Effector memory CD8-positive, alpha-beta T cell (primary cell): ENCODE measurements at regions not wholly inside any gene's neighbourhood (a gene's known extent, or its start where the extent isn't known, plus 50 kb on each side); places are given as distances from the start of the nearest gene placed in this dataset.

Experiments
- ATAC-seq: fragments of 150-1000 bp; cut with Tn5 transposase; replicated peaks from 2 replicates; pipeline ENCODE4 v1.10.0; 2021; ENCODE audit warnings: mild to moderate bottlenecking, moderate library complexity
- DNase-seq, 3 experiments: peaks; one replicate each; pipeline ENCODE4 v3.0.0; 2021
- H3K27ac Mint-ChIP-seq, 2 donors: one replicate each; pipeline ENCODE4 v1.8.0; 2022; ENCODE audit warnings: mild to moderate bottlenecking in 2 of 2, mixed read lengths in 2 of 2, moderate library complexity in 2 of 2
- H3K27me3 Mint-ChIP-seq, 2 donors: one replicate each; pipeline ENCODE4 v1.8.0; 2022; ENCODE audit warnings: mixed read lengths in 2 of 2
- H3K36me3 Mint-ChIP-seq: one replicate; pipeline ENCODE4 v1.8.0; 2022; ENCODE audit warnings: mild to moderate bottlenecking, moderate library complexity, mixed read lengths; ENCODE audit not compliant: insufficient read depth
- H3K4me1 Mint-ChIP-seq, 2 donors: one replicate each; pipeline ENCODE4 v1.8.0; 2022; ENCODE audit warnings: low read depth in 2 of 2, mixed read lengths in 2 of 2
- H3K4me3 Mint-ChIP-seq, 2 donors: one replicate each; pipeline ENCODE4 v1.8.0; 2022; ENCODE audit warnings: mild to moderate bottlenecking in 2 of 2, mixed read lengths in 2 of 2, moderate library complexity in 2 of 2
- H3K9me3 Mint-ChIP-seq, 2 donors: one replicate each; pipeline ENCODE4 v1.8.0; 2022; ENCODE audit warnings: mixed read lengths in 2 of 2

DNA sequence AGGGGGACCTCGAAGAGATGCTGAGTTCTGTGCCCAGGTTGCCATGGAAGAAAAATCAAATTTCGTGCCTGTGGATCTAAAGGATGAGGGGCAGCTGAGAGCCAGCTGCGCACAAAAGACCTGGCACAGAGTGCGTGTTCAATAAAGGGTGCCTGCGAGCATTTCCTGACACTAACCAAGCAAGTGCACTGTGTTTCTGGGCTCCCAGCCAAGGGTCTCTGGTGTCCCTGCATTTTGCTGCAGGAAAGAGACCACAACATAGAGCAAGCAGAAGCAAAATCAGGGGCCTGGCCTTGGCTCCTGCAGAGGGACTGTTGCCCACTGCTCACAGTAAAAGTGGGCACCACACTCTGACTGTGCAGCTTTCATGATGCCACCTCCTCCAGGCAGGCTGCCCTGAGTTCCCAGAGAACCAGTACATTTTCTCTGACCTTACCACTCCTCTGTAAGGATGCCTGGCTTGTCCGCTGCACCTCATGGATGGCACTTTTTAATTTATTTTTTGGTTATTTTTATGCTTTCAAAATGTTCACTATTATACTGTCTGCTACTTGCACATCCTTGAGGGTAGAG lies 70.8 kb upstream of the GPR12 start:
- no peak for DNase-seq
- no peaks in the 10 kb centered on the region for H3K36me3 Mint-ChIP-seq
- H3K27me3 Mint-ChIP-seq = peaks cover 46 to 72% of the 10 kb centered on the region in 2 donors
- no peaks in the 10 kb centered on the region for H3K4me1 Mint-ChIP-seq
- no peak overlapping the region for H3K4me3 Mint-ChIP-seq
- no peak for ATAC-seq
- H3K27ac Mint-ChIP-seq = no peak overlapping the region
- H3K9me3 Mint-ChIP-seq = no peaks in the 10 kb centered on the region

GRCh38 chr13:26829716-26830115 lies 69.1 kb upstream of the GPR12 start:
- no peak for DNase-seq

GRCh38 chr13:26824581-26824980 lies 64.0 kb upstream of the GPR12 start:
- no peak for ATAC-seq
- Mint-ChIP-seq H3K27ac (no peak overlapping the region), H3K4me1 (no peaks in the 10 kb centered on the region)

More at GRCh38 chr13:26829716-26830115, 69.1 kb upstream of the GPR12 start:
- no peak for ATAC-seq
- Mint-ChIP-seq H3K9me3 (no peaks in the 10 kb centered on the region), H3K4me3 (no peak overlapping the region), H3K4me1 (no peaks in the 10 kb centered on the region), H3K27me3 (peaks cover 37 to 59% of the 10 kb centered on the region in 2 donors), H3K27ac (no peak overlapping the region), H3K36me3 (no peaks in the 10 kb centered on the region)

DNA sequence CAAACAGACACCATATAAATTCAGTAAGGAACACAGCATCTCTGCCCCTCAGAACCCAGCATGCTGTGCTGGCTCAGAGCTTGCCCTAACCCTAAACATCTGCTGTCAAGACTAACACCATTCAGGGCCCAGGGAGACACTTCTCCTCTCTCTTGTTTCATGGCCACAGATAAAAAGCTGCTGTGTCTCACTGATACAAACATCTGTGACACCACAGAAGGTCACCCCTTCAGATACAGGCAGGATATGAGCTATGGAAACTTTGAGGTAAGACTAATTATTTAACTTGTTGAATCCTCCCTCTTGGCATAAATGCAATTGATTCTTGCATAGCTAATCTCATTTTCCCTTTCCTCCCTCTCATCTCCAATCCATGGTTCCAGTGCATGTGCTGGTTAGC lies 61.6 kb upstream of the GPR12 start:
- Mint-ChIP-seq H3K4me1 (no peaks in the 10 kb centered on the region), H3K27ac (no peak overlapping the region), H3K9me3 (no peaks in the 10 kb centered on the region), H3K4me3 (no peak overlapping the region), H3K36me3 (peaks cover 3% of the 10 kb centered on the region), H3K27me3 (peaks cover 16 to 25% of the 10 kb centered on the region in 2 donors)
- DNase-seq (no peak), ATAC-seq (no peak)

More at GRCh38 chr13:26824581-26824980, 64.0 kb upstream of the GPR12 start:
- H3K9me3 Mint-ChIP-seq = no peaks in the 10 kb centered on the region
- DNase-seq = no peak
- no peak overlapping the region for H3K4me3 Mint-ChIP-seq
- H3K27me3 Mint-ChIP-seq = peaks cover 23 to 38% of the 10 kb centered on the region in 2 donors
- peaks cover 3% of the 10 kb centered on the region for H3K36me3 Mint-ChIP-seq

DNA sequence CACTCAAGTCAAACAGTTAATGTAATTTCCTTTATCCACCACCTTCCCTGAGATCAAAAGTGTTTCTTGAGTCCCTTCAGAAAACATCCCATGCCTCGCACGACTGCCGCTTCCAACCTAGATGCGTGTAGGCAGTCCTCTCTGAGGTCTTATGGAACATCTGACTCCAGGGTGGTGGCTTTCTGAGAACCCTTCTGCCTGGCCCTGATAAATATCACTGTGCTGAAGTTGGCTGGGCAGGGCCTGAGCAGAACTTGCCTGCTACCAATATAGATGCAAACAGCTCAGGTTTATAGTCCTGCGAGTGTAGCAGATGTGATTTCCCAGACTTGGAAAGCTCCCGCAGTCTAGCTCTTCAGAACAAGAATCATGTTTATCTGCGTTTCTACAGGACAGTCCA lies 61.1 kb upstream of the GPR12 start:
- Mint-ChIP-seq H3K27ac (no peak overlapping the region), H3K9me3 (no peaks in the 10 kb centered on the region), H3K4me3 (no peak overlapping the region), H3K4me1 (no peaks in the 10 kb centered on the region), H3K27me3 (peaks cover 13 to 25% of the 10 kb centered on the region in 2 donors), H3K36me3 (peaks cover 3% of the 10 kb centered on the region)
- DNase-seq (no peak), ATAC-seq (no peak)

DNA sequence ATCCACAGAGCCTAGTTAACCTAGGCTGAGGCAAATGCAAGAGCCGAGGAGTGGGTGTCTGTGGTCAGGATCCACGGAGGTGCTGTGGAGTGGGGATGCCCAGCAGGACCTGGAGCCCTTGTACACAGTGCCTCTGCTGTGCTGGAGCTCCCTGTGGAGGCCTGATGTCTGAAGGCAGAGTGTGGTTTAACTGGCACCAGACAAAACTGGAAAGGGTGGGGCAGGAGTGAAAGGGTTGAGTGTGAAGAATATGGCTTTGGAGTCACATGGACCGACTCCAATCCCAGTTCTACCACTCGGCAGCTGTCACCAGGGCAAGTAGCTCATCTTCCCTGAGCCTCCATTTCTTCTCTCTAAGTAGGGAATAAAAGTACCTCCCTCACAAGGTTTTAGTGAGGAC lies 60.3 kb upstream of the GPR12 start:
- Mint-ChIP-seq H3K27ac (no peak overlapping the region), H3K9me3 (no peaks in the 10 kb centered on the region), H3K27me3 (peaks cover 12 to 30% of the 10 kb centered on the region in 2 donors), H3K4me1 (no peaks in the 10 kb centered on the region), H3K4me3 (no peak overlapping the region), H3K36me3 (peaks cover 3% of the 10 kb centered on the region)
- no peak for DNase-seq
- ATAC-seq = no peak

- DNase-seq (no peak), ATAC-seq (no peak)
- Mint-ChIP-seq H3K36me3 (peaks cover under 1% of the 10 kb centered on the region), H3K4me3 (no peak overlapping the region), H3K4me1 (no peaks in the 10 kb centered on the region), H3K27ac (no peak overlapping the region), H3K9me3 (no peaks in the 10 kb centered on the region), H3K27me3 (peaks cover 26 to 48% of the 10 kb centered on the region in 2 donors)
These were observed 58.5 kb upstream of the GPR12 start for GRCh38 chr13:26819046-26819445.

DNA sequence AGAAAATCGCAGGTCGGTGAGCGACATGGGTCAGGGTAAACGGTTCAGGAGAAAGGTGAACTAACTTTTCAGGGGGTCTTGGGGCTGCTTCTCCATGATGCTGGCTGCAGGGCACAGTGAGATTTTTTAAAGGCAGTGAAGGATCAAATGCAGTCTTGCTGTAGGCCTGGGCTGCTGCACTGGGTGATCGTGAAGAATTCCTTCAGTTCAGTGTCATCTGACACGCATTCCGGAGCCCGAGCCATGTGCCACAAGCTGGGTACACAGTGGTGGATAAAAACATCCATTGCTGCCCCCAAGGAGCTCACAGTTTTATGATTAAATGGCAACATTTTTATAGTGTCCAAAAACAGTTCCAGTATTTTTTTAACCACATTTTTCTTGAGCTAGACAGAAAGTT lies 56.3 kb upstream of the GPR12 start:
- Mint-ChIP-seq H3K36me3 (no peaks in the 10 kb centered on the region), H3K9me3 (no peaks in the 10 kb centered on the region), H3K27ac (no peak overlapping the region), H3K27me3 (peaks cover 39 to 62% of the 10 kb centered on the region in 2 donors), H3K4me1 (no peaks in the 10 kb centered on the region), H3K4me3 (no peak overlapping the region)
- ATAC-seq (no peak), DNase-seq (no peak)

GRCh38 chr13:26813980-26814348 lies 53.4 kb upstream of the GPR12 start:
- Mint-ChIP-seq H3K9me3 (no peaks in the 10 kb centered on the region), H3K4me3 (no peak overlapping the region), H3K4me1 (no peaks in the 10 kb centered on the region), H3K27ac (peak overlapping the region in 1 of 2 donors; percentile 42), H3K36me3 (no peaks in the 10 kb centered on the region), H3K27me3 (peaks cover 50 to 56% of the 10 kb centered on the region in 2 donors)
- DNase-seq (no peak), ATAC-seq (no peak)

DNA sequence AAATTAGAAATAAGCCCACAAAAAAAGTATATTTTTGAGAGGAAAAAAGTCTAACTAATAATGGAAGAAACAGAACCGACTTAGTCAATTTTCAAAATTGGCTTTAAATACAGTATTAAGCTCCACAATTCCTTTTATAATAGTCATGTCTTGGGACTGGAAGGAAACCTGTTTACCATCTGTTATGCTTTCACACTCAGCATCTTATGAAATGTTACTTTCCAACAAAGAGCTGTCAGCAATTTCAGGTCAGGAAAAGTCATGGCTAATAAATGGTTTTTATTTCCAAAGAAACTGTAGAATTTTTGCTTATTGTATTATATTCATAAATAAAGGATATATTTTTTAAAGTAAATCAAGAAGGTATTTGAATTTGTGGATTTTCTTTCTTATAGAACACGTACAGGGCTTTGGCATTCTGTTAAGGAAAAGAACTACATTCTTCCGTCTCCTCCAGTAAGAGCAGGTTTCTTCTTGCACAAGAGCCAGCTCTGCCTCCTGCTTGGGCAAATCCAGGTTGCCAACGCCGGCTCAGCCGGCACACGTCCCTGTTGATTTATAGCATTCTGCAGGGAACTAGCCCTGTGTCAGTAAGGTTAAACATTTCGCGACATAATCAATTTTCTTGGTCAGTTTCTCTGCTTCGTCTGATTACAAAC lies 52.9 kb upstream of the GPR12 start:
- DNase-seq (no peak), ATAC-seq (no peak)
- Mint-ChIP-seq H3K27ac (peak overlapping the region in 1 of 2 donors; percentile 42), H3K4me1 (no peaks in the 10 kb centered on the region), H3K9me3 (no peaks in the 10 kb centered on the region), H3K27me3 (peaks cover 55 to 62% of the 10 kb centered on the region in 2 donors), H3K4me3 (no peak overlapping the region), H3K36me3 (no peaks in the 10 kb centered on the region)

- Mint-ChIP-seq H3K36me3 (peaks cover 4% of the 10 kb centered on the region), H3K27me3 (peaks cover 60 to 68% of the 10 kb centered on the region in 2 donors), H3K4me3 (no peak overlapping the region), H3K4me1 (no peaks in the 10 kb centered on the region), H3K27ac (no peak overlapping the region), H3K9me3 (no peaks in the 10 kb centered on the region)
- DNase-seq (no peak), ATAC-seq (no peak)
These were observed 51.0 kb upstream of the GPR12 start for GRCh38 chr13:26811581-26811980.
